RWPE2 (cell line): ENCODE measurements at regions not wholly inside any gene's neighbourhood (a gene's known extent, or its start where the extent isn't known, plus 50 kb on each side); places are given as distances from the start of the nearest gene placed in this dataset.

Experiments
- ATAC-seq: fragments of 200-7000 bp; cut with Tn5 transposase; 3 replicates; pipeline ENCODE4 v1.9.1; 2021; ENCODE audit warnings: low read depth
- DNase-seq: peaks from one replicate; pipeline ENCODE4 v3.0.0-alpha.2; 2020; ENCODE audit warnings: low spot score
- H3K27ac ChIP-seq: fragments of 450-650 bp; 2 replicates; pipeline ENCODE4 v1.5.1; 2017; ENCODE audit warnings: mild to moderate bottlenecking; ENCODE audit not compliant: poor library complexity, severe bottlenecking
- H3K27me3 ChIP-seq: fragments of 250-450 bp; sonication (Bioruptor Pico); 2 replicates; pipeline ENCODE4 v1.5.1; 2021; ENCODE audit warnings: mild to moderate bottlenecking, moderate library complexity; ENCODE audit not compliant: insufficient read depth, poor library complexity, severe bottlenecking
- H3K36me3 ChIP-seq: fragments of 250-450 bp; sonication (Bioruptor Pico); 2 replicates; pipeline ENCODE4 v1.5.1; 2020; ENCODE audit warnings: low read depth, mild to moderate bottlenecking, moderate library complexity
- H3K4me1 ChIP-seq: fragments of 250-450 bp; sonication (Bioruptor Pico); 2 replicates; pipeline ENCODE4 v1.5.1; 2021; ENCODE audit warnings: mild to moderate bottlenecking, moderate library complexity; ENCODE audit not compliant: insufficient read depth, poor library complexity, severe bottlenecking
- H3K4me3 ChIP-seq: fragments of 250-450 bp; sonication (Bioruptor Pico); 2 replicates; pipeline ENCODE4 v1.5.1; 2021; ENCODE audit warnings: mild to moderate bottlenecking, moderate library complexity; ENCODE audit not compliant: severe bottlenecking
- H3K9me3 ChIP-seq: fragments of 250-450 bp; sonication (Bioruptor Pico); 2 replicates; pipeline ENCODE4 v1.5.1; 2021; ENCODE audit warnings: mild to moderate bottlenecking, moderate library complexity; ENCODE audit not compliant: severe bottlenecking
- TF ChIP-seq, protein P1 (sequence below): fragments of 450-650 bp; IDR thresholded peaks from one replicate; pipeline ENCODE4 v1.5.1; 2017; ENCODE audit warnings: mild to moderate bottlenecking, moderate library complexity; ENCODE audit not compliant: poor library complexity, severe bottlenecking

DNA sequence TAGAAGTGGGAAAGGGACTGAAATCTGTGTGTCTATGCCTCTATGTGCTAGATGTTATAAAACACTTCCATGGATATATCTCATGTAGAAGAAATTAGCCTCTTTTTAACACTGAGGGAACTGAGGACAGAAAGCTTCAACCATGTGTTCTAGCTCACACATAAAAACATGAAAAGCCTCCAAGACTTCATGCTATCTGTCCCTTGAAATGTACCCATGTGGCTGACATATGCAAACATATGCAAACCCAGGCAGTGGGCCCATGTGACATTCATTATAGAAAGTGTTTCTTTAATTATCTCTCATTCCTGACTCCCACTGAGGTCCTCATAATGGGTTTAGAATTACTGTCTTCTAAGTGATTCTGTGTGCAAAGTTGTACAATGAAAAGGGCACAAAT, 134.7 kb upstream of the MAF start:
- Histone ChIP-seq H3K36me3 (no peaks in the 10 kb centered on the region), H3K27ac (no peak overlapping the region), H3K4me3 (no peak overlapping the region), H3K9me3 (no peaks in the 10 kb centered on the region), H3K27me3 (no peaks in the 10 kb centered on the region), H3K4me1 (no peaks in the 10 kb centered on the region)
- DNase-seq (no peak), ATAC-seq (no peak)
- TF ChIP-seq, protein P1, sequence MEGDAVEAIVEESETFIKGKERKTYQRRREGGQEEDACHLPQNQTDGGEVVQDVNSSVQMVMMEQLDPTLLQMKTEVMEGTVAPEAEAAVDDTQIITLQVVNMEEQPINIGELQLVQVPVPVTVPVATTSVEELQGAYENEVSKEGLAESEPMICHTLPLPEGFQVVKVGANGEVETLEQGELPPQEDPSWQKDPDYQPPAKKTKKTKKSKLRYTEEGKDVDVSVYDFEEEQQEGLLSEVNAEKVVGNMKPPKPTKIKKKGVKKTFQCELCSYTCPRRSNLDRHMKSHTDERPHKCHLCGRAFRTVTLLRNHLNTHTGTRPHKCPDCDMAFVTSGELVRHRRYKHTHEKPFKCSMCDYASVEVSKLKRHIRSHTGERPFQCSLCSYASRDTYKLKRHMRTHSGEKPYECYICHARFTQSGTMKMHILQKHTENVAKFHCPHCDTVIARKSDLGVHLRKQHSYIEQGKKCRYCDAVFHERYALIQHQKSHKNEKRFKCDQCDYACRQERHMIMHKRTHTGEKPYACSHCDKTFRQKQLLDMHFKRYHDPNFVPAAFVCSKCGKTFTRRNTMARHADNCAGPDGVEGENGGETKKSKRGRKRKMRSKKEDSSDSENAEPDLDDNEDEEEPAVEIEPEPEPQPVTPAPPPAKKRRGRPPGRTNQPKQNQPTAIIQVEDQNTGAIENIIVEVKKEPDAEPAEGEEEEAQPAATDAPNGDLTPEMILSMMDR = no peak

DNA sequence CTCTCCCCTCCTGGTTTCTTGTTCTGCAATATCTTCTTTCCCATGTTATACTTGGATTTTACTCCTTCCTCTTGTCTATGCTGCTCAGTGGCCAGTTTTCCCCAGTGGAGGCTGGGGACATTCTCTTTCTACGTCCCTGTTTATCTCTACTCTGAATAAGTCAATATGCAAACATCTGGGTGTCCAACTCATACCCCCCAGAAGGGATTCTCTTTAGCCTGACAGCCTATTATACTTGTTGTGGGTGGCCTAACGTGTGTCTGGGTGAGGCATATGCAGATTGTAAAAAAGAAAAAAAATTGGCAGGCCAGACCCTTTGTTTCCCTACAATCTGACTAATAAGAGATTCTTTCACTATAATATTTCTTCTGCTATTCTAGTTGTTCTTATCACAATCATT, 134.2 kb upstream of the MAF start:
- DNase-seq (no peak), ATAC-seq (no peak)
- H3K4me3 ChIP-seq = no peak overlapping the region
- TF ChIP-seq, protein P1 = no peak
- H3K4me1 ChIP-seq = no peaks in the 10 kb centered on the region
- H3K9me3 ChIP-seq = no peaks in the 10 kb centered on the region
- H3K36me3 ChIP-seq = no peaks in the 10 kb centered on the region
- no peak overlapping the region for H3K27ac ChIP-seq
- no peaks in the 10 kb centered on the region for H3K27me3 ChIP-seq

DNA sequence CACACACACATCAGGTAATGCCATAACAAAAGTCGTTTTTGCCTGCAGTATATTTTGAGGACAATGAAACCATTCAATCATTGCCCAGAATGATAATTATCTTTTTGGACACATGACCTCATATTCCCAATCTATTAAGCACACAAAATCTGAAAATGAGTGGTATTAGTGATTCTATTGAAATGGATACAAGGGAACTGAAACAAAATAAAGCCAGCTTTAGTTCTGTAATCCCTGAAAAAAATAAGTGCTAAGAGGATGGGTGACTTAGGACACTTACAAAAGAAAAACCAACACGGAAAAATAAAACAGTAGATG, 128.3 kb upstream of the MAF start:
- TF ChIP-seq, protein P1 = no peak
- DNase-seq (no peak), ATAC-seq (no peak)
- peaks cover 4% of the 10 kb centered on the region for H3K9me3 ChIP-seq
- H3K36me3 ChIP-seq = no peaks in the 10 kb centered on the region
- H3K4me1 ChIP-seq = no peaks in the 10 kb centered on the region
- H3K27ac ChIP-seq = no peak overlapping the region
- H3K4me3 ChIP-seq = no peak overlapping the region
- H3K27me3 ChIP-seq = no peaks in the 10 kb centered on the region

DNA sequence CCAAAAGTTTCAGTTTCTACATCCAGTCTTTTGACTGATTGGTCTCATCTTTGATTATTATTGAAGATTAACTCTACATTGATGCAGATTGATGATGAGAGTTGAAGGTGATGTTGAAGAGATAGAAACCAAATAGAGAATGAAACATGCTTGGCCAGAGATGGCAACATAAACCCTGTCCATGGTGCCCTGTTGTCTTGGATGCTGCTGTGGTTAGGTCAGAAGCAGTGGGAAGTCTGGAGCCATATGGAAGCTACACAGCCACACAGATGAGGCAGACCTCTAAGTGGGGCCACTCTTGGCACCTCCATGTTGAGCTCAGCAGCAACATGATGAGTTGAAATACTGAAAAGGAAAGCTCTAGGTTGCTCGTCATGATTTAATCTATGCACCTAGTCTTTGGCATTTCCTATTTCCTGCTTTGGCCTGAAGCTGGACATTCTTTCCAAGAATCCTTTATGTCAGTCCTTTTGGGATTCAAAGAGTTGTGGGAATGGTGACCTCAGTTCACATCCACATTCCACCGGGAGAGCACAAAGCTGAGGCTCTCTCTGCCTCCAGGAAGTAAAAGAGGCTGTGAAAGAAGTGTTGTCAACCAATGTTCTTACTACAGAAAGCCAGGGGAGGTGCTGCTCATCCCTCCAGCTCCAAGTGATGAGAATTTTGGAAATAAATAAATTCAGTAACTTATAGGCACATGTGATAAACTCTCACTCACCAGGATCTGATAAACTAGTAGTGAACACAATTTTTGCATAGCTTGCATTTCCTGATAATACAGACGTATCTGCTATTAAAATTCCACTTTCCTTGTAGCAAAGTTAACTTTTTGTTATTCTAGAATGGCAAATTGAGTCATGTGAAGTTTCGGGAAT, 127.7 kb upstream of the MAF start:
- Histone ChIP-seq H3K36me3 (no peaks in the 10 kb centered on the region), H3K27me3 (no peaks in the 10 kb centered on the region), H3K4me3 (no peak overlapping the region), H3K4me1 (no peaks in the 10 kb centered on the region), H3K27ac (no peak overlapping the region), H3K9me3 (peaks cover 4% of the 10 kb centered on the region)
- TF ChIP-seq, protein P1 = no peak
- ATAC-seq (no peak), DNase-seq (no peak)

DNA sequence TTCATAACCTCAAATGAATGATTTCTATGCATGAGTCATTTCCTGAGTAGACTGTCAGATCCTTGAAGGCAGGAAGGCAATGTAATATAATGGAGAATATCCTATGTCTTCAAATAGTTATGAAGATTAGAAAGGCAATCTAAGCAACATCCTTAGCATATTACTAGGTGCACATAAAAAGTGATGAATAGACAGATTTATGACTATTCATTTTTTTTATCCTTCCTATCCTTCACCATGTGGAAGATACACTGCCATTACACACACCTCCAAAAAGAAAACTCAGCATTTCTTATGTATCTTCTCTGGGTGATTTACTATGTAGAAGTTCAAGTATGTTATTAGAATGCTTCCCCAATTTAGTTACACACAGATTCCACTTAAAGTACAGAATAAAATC, 126.4 kb upstream of the MAF start:
- Histone ChIP-seq H3K4me3 (no peak overlapping the region), H3K9me3 (peaks cover 4% of the 10 kb centered on the region), H3K36me3 (no peaks in the 10 kb centered on the region), H3K27me3 (no peaks in the 10 kb centered on the region), H3K4me1 (no peaks in the 10 kb centered on the region), H3K27ac (no peak overlapping the region)
- DNase-seq (no peak), ATAC-seq (no peak)
- TF ChIP-seq, protein P1 = no peak
